ENCODE measurements at regions not wholly inside any gene's neighbourhood (a gene's known extent, or its start where the extent isn't known, plus 50 kb on each side); places are given as distances from the start of the nearest gene placed in this dataset.

GRCh38 chr3:104080088-104080626, 1286.6 kb upstream of the ALCAM start:
- TF ChIP-seq CTCF (IDR thresholded peaks at IDR 0.05; ENCODE audit: low read length), result no peak
- no peak for TF ChIP-seq EZH2phosphoT487 (IDR thresholded peaks at IDR 0.05; ENCODE audit: low read length)
- TF ChIP-seq EZH2 (optimal IDR thresholded peaks at IDR 0.05; ENCODE audit: low read depth, low read length), result no peak

Data from MM.1S (cell line).